Erythroblast (primary cell): ENCODE measurements at regions not wholly inside any gene's neighbourhood (a gene's known extent, or its start where the extent isn't known, plus 50 kb on each side); places are given as distances from the start of the nearest gene placed in this dataset.
"Not testable (repeated sequence)": the region's sequence is repeated elsewhere in the genome, so short reads cannot be mapped to it uniquely, and the experiment has no call there.

Experiments
- DNase-seq, 2 experiments: peaks; one replicate each; lab custom pipeline; 2025; lab: John Stamatoyannopoulos, UW
- GATA1 ChIP-seq: IDR thresholded peaks from 2 replicates; pipeline ENCODE4 v1.6.1; 2011; ENCODE audit warnings: low read depth, mild to moderate bottlenecking, control low read depth, low read length, moderate library complexity
- POLR2A ChIP-seq: IDR thresholded peaks from 2 replicates; pipeline ENCODE4 v1.6.1; 2011; ENCODE audit warnings: mild to moderate bottlenecking, low read length

DNA sequence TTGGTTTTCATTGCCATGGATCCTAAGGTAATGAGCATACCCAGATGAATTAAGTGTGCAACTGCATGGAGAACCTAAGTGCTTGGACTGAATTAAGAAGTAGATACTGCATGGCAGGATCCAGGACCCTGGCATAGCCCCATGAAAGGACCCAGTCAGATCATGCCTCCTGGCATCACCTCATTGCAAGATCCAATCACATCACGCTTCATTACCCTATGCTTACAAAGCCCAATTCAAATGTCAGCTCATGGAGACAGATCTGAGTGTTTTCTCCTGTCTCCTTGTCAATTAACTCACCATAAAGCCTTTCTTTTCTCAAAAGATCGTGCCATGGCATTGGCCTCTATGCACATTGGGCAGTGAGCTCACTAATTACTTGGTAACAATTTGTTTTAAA is 519.8 kb upstream of the ZNF804A start:
- TF ChIP-seq POLR2A (no peak), GATA1 (no peak)
- no peak for DNase-seq

DNA sequence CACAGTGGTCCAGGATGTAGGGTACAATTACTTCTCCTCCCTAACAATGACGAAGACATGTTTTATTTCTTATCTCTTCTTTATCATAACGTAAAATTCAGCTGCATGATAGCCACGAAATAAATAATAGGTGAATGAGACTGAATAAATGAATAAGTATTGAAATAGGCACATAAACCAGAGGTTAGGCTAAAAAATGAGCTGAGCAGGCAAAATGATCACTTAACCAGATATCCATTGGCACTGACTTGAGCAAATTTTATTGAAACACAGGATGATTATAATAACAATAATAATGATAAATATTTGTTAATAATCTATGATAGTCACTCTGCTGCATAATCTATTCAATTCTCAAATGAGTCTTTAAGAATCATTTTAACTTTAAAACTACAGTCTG is 506.9 kb upstream of the ZNF804A start:
- DNase-seq = no peak
- TF ChIP-seq GATA1 = no peak
- no peak for TF ChIP-seq POLR2A

DNA sequence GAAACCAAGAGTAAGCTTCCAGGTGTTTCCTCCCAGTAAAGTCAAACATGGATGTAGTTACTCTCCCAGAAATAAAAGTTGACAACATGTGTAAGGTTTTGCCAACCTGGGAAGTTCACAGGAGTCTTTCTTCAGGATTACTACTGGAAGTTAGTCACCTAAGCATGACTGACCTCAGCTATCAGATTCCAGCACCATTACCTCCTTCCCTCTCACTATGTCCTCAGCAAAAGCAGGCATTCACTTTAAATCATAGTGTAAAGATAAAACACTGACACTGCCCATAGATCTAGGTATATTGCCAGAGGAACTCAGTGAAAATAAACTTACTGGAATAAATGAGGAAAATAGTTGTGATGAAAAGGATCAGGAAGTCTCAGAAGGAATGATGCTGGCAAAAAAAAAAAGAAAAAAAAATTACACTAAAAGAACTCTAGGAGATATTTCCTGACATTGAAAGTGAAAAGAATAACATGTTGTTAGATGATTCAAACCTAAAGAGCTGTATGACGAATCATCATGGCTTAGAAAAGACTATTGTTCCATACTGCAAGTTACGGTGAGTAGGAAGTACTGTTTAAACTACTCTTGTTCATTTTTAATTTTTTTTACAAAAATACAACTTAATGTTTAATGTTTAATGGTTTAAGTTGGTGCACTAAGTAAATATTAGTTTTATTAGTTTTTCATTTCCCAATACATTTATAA is 484.5 kb upstream of the ZNF804A start:
- TF ChIP-seq POLR2A (no peak), GATA1 (no peak)

DNA sequence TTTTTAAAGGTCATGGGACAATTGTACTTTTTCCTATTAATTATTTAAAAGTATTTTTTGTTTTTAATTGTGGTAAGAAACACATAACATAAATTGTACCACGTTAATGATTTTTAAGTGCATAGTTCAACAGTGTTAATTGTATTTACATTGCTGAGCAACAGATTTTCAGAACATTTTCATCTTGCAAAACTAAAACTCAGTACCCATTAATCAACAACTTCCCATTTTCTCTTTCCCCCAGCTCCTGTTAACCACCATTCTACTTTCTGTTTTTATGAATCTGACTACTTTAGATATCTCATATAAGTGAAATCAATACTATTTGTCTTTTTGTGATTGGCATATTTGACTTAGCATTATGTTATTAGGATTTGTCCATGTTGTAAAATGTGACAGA is 483.9 kb upstream of the ZNF804A start:
- no peak for DNase-seq
- TF ChIP-seq POLR2A (no peak), GATA1 (no peak)

More for the DNA sequence above, 484.5 kb upstream of the ZNF804A start:
- no peak for DNase-seq

DNA sequence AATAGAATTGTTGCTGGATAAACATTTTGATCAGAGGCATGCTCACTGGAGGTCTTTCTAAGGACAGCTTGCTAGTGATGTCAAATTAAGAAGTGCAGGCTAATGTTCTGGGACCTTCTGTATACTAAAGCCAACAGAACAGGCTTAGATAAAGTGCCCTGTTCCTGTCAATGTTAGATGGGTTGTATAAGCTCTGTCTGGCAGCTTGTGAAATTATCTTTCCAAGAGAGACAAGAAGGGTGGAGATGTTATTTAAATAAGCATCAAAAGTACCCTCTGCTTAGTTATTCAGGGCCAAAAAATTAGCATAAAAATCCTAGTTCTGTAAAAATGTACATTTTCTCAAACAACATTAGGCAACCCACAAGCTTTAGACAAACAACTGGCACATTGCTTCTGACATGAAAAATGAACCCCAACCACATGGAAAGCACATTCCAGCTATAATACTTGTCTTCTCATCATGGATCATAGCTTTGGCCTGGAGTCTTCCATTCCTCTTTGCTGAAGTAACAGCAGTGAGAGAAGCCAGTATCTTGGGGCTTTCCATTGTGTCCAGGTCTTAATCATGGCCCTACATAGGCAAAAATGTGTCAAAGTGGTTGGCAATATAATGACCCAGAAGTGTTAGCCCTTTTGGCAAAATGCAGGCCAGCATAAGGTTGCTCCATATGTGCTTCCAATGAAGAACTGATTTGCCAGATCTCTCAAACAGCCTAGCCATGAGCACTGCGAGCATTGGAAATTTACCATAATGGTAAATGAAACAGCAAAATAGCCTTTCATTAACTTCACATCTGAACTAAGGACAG is 478.1 kb upstream of the ZNF804A start:
- no peak for TF ChIP-seq POLR2A
- TF ChIP-seq GATA1 = no peak
- DNase-seq = no peak

DNA sequence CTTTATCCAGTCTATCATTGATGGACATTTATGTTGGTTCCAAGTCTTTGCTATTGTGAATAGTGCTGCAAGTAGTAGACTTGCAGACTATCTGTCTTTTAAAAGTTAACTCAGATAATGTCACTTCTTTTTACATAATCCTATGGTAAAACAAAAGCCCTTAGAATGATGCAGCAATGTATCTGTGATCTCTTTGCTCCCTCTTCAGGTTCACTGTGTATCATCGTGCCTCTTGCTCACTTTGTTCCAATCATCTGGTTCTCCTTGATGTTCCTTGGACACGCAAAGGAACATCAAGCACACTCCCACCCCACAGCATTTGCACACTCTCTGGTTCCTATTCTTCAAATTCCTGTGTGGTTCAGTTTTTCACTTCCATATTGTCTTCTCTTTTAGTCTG is 472.5 kb upstream of the ZNF804A start:
- no peak for DNase-seq
- TF ChIP-seq GATA1 (no peak), POLR2A (no peak)

DNA sequence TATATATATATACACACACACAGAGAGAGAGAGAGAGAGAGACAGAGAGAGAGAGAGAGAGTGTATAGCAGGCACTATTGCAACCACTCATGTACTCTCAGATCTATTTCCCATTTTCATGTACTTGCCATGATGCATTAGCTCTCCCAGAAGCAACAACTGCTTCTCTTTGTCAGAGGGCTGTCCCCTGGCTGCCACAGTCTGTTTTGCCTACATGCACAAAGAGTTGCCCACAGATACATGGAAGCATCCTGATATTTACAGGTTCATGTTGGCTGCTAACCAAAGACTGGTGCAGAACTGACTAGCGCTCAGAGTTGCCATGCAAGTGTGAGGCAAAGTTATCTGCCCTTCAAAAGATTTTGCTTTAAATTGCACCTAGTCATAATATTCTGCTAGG is 469.3 kb upstream of the ZNF804A start:
- no peak for DNase-seq
- TF ChIP-seq POLR2A (no peak), GATA1 (no peak)

DNA sequence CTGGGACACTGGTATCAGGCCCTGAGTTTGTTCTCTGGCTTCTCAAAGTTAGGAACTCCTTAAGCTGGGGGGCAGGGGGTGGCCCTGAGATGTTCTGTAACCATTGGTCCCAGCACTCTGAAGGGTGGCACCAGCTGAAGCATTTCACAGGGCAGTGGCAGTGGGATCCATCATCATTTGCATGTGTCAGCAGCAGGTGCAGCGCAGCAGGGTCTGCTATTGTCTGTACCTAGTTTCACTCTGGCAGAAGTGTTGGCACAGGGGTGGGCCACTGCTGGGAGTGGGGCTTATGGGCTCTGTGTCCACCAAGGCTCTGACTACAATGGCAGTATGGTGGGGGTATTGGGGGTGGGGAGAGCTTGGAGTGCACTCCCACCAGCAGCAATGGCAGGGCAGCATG is 460.4 kb upstream of the ZNF804A start:
- DNase-seq = no peak
- TF ChIP-seq GATA1 (no peak), POLR2A (no peak)

DNA sequence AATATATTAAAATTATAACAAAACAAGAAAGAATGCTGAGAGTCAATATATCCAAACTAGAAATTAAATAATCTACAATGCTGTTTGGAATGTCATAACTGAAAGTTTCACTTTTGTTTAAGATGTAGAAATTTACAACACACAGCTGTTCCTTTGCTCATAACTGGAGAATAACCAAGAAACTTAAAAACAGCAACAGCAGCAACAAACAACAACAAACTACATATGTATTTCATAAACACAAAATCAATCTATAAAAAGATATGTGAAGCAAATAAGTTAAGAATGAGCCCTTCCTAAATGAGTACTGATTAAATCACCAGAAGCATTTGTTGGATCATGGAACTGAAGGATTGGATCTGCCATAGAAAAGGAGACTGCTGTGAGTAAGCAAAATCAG is 456.5 kb upstream of the ZNF804A start:
- no peak for DNase-seq
- TF ChIP-seq POLR2A = no peak
- TF ChIP-seq GATA1 = no peak

DNA sequence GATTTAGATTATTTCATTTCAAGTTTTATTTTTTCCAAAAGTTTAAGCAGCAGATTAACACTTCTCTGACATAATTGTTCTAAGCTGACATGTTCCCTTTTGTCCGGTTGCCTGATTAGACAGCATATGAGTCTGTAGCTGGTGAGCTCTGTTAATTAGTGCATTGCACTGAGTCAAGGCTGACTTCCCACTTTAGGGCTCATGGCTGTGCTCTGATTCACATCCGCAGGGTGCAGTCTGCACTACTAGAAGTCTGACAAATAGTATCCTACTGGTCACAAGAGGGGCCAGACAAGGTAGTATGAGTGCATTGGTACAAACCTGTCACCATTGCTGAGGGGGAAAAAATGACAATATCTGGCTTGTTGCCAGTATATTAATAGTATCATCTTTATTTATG is 443.9 kb upstream of the ZNF804A start:
- no peak for TF ChIP-seq POLR2A
- TF ChIP-seq GATA1 = no peak
- no peak for DNase-seq

DNA sequence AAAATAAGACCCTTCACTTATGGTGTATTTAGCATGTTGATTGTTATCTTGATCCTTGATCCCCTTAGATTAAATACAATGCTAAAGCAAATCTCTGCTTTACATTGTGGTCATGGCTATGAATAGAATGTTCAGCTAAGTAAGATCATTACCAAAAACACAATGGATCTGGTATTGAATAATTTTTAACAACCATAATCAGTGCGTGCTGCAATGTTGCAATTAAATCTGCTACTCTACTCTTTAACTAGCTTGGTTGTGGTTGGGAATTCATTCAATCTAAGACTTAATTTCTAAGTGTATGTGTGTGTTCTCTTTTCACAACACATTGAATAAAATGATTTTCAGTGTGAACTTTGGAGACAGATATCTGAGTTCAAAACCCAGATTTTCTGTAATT is 442.5 kb upstream of the ZNF804A start:
- TF ChIP-seq GATA1 = no peak
- no peak for TF ChIP-seq POLR2A
- no peak for DNase-seq

DNA sequence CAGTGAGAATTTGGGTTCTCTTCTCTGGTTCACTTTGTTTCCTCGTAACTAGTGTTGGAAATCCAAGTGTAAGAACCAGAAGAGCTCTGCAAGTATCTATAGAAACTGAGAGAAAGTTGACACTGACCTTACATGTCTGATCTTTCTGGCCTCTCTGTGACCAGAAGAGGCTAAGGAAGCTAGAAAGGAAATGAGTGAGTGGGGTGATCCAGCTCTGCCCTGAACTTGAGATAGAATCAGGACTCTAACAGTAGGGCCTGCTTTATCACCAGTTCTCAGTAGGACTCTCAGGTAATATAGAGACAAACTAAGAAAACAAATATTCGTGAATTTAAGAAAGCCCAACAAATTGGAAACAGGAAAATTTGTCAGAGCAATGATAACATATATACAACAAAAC is 441.2 kb upstream of the ZNF804A start:
- DNase-seq = no peak
- TF ChIP-seq GATA1 = no peak
- TF ChIP-seq POLR2A = no peak

DNA sequence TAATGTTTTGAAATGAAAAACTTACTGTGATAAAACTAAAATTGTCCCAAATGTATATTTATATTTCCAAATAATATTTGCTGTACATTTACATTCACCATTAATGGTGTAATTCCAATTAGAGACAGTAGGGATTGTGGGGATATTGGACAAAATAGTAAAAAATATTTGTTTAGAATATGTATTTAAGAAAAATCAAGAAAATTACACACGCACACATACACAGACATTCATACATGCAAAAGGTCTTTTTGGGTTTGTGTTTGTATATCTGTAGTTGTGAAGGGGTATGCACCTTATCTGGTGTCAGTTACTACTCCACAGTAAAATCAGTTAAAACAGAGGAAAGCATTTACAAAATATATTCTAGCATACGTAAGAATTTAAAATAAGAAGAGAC is 435.9 kb upstream of the ZNF804A start:
- no peak for TF ChIP-seq POLR2A
- TF ChIP-seq GATA1 = no peak

DNA sequence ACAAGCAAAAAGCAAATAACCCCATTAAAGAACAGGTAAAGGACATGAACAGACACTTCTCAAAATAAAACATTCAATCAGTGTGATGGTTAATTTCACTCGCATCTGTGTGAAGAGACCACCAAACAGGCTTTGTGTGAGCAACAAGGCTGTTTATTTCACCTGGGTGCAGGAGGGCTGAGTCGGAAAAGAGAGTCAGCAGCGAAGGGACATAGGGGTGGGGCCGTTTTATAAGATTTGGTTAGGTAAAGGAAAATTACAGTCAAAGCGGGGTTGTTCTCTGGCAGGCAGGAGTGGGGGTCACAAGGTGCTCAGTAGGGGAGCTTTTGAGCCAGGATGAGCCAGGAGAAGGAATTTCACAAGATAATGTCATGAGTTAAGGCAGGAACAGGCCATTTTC is 429.5 kb upstream of the ZNF804A start:
- not testable (repeated sequence) for DNase-seq

More for the DNA sequence above, 435.9 kb upstream of the ZNF804A start:
- DNase-seq = no peak
